Activated naive CD4-positive, alpha-beta T cell treated with anti-CD3 and anti-CD28 coated beads for 36 hours (primary cell): ENCODE measurements at regions not wholly inside any gene's neighbourhood (a gene's known extent, or its start where the extent isn't known, plus 50 kb on each side); places are given as distances from the start of the nearest gene placed in this dataset.
"Not testable (repeated sequence)": the region's sequence is repeated elsewhere in the genome, so short reads cannot be mapped to it uniquely, and the experiment has no call there.

Experiments used
- CTCF ChIA-PET: fragments of 350-600 bp; sonication (Branson Sonifier 250); formaldehyde crosslinking; loops from one replicate; lab custom pipeline; 2021; ENCODE audit warnings: antibody characterized with exemption; lab: Charles Lee
- DNase-seq: peaks from one replicate; pipeline ENCODE4 v3.0.0-alpha.2; 2020
- H3K27ac Mint-ChIP-seq: one replicate; pipeline ENCODE4 v1.8.0; 2021; ENCODE audit warnings: mild to moderate bottlenecking, mixed read lengths
- H3K27me3 Mint-ChIP-seq: one replicate; pipeline ENCODE4 v1.8.0; 2021; ENCODE audit warnings: low read depth, mixed read lengths
- H3K36me3 Mint-ChIP-seq: one replicate; pipeline ENCODE4 v1.8.0; 2021; ENCODE audit warnings: low read depth, mixed read lengths
- H3K4me1 Mint-ChIP-seq: one replicate; pipeline ENCODE4 v1.8.0; 2021; ENCODE audit warnings: low read depth, mixed read lengths
- H3K4me3 Mint-ChIP-seq: one replicate; pipeline ENCODE4 v1.8.0; 2021; ENCODE audit warnings: mild to moderate bottlenecking, moderate library complexity, mixed read lengths
- H3K9me3 Mint-ChIP-seq: one replicate; pipeline ENCODE4 v1.8.0; 2021; ENCODE audit warnings: mixed read lengths
- intact Hi-C: fragments of 100-400 bp; cut with micrococcal nuclease; formaldehyde crosslinking; loops from one replicate; pipeline ENCODE4 v1.15.1; 2023

DNA sequence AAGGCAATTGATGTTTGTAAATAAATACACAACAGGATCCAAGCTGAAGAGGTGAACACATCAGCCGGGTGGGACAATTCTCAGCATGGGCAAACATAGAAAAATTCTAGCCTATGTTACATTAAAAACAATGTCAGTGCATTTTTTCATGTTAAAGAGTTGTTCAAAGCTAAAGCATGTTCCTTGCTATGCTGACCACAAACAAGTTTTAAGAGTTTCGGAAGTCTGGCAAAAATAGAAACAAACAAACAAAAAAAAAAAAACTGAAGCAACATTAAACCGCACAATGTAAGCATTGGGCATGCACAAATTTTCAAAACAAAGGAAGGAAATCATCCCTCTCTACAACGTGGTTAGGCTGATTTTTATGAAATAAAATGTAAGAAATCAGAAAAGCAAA lies 185.8 kb downstream of the FOXD4L6 start:
- intact Hi-C loops, H3K36me3 Mint-ChIP-seq, H3K27ac Mint-ChIP-seq, H3K27me3 Mint-ChIP-seq, H3K4me3 Mint-ChIP-seq, DNase-seq, CTCF ChIA-PET, H3K4me1 Mint-ChIP-seq: not testable (repeated sequence)
- H3K9me3 Mint-ChIP-seq: peaks cover 25% of the 10 kb centered on the region

DNA sequence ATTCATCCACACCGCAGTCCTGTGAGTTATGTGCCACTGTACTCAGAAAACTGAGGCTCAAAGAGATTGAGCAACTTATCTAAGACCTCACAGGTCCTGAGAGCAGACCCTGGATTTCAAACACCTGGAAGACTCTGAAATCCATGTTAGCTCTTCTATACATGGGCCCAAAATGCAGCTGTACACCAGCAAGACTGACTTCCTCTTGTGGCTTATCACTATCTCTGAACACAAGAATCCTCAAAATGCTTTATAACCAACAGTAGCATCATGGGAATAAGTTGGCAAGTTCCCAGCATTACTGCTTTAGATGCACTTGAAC lies 188.6 kb downstream of the FOXD4L6 start:
- H3K4me3 Mint-ChIP-seq, H3K27me3 Mint-ChIP-seq, CTCF ChIA-PET, H3K4me1 Mint-ChIP-seq, intact Hi-C loops, H3K27ac Mint-ChIP-seq, DNase-seq: not testable (repeated sequence)
- Mint-ChIP-seq H3K36me3 (peaks cover 11% of the 10 kb centered on the region), H3K9me3 (peaks cover 29% of the 10 kb centered on the region)

DNA sequence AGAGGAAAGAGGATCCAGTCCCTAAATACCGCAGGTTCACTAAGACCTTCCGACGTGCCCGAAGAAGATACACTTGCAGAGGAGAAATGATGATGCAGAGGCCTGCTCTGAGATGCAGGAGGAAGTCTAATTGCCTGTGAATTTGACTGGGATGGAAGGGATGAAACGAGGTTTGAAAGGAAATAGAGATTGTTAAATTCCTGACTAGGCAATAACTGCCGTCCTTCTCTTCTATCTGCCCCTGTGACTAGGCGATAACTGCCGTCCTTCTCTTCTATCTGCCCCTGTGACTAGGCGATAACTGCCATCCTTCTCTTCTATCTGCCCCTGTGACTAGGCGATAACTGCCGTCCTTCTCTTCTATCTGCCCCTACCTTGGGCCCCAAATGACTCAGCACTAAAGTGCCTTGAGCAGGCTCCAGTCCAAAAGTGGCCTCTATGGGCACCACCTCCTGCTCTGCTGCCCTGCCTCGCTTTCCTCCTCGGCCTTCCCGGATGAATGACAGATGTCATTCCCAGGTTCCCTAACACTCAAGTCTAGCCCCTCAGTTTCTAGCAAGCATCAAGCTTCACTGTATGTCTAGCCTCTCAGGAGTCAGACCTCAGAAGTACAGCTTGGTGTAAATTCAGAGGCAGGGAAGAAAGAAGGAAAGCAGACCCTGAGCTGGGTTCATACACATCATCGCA lies 189.1 kb downstream of the FOXD4L6 start:
- H3K27me3 Mint-ChIP-seq, DNase-seq: not testable (repeated sequence)

DNA sequence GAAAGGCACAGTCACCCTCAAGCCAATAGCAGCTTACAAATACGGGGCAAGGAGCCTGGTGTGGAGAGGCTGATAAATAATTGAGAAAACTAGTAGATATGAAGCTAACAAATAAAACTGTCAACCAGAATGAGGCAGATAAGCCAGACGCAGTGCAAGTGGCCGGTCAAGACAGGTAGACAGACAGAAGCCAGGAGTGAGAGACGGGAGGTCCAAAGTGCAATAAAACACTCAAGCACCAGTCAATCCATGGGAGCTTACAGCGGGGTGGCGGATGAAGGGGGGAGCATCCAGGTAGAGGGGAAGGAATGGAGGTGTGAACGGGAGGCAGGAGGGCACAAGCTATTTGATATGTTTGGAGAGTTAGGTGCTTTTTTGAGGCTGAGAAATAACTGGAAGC lies 193.1 kb downstream of the FOXD4L6 start:
- no peak for DNase-seq
- CTCF ChIA-PET: no interaction called here
- H3K36me3 Mint-ChIP-seq: peaks cover 27% of the 10 kb centered on the region
- H3K9me3 Mint-ChIP-seq: peaks cover 46% of the 10 kb centered on the region
- no peak overlapping the region for H3K27ac Mint-ChIP-seq
- no peaks in the 10 kb centered on the region for H3K4me1 Mint-ChIP-seq
- H3K27me3 Mint-ChIP-seq: no peaks in the 10 kb centered on the region
- no peak overlapping the region for H3K4me3 Mint-ChIP-seq
- intact Hi-C loops: no loop called here

More for the DNA sequence above, 189.1 kb downstream of the FOXD4L6 start:
- H3K4me3 Mint-ChIP-seq, CTCF ChIA-PET, H3K27ac Mint-ChIP-seq, intact Hi-C loops, H3K4me1 Mint-ChIP-seq: not testable (repeated sequence)
- Mint-ChIP-seq H3K9me3 (peaks cover 29% of the 10 kb centered on the region), H3K36me3 (peaks cover 11% of the 10 kb centered on the region)

DNA sequence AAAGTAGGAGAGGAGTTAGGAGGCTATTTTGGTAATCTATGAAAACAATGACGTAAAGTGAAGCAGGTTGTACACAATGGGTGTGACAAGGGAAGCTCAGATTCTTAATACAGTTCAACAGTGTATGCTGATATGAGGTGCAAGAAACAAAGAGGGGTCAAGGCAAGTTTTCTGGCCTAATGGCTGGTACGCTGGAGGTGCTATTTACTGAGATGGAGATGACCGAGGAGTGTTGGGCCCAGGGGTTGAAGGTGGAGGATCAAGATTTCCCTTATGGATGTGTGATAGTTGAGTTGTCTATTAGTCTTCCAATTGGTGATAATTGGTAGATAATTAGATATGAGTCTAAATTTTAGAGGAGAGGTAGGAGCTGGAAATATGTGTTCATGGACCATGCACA lies 194.0 kb downstream of the FOXD4L6 start:
- H3K9me3 Mint-ChIP-seq: peaks cover 43% of the 10 kb centered on the region
- H3K4me3 Mint-ChIP-seq, intact Hi-C loops, H3K4me1 Mint-ChIP-seq, DNase-seq, H3K27me3 Mint-ChIP-seq, CTCF ChIA-PET, H3K27ac Mint-ChIP-seq: not testable (repeated sequence)
- peaks cover 27% of the 10 kb centered on the region for H3K36me3 Mint-ChIP-seq

DNA sequence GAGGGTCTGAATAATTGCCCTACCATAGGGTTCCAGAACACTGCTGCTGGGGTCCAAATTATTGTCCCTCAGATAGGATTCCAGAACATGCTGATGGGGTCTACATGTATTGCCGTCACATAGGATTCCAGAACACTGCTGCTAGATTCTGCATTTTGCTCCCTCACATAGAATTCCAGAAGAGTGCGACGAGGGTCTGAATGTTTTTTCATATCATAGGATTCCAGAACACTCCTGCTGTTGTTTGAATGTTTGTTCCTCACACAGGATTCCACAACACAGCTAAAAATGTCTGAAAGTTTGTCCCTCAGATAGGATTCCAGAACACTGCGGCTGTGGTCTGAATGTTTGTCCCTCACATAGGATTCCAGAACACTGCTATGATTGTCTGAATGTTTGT lies 198.1 kb downstream of the FOXD4L6 start:
- DNase-seq, intact Hi-C loops, H3K4me3 Mint-ChIP-seq, H3K27ac Mint-ChIP-seq, H3K27me3 Mint-ChIP-seq, H3K4me1 Mint-ChIP-seq, CTCF ChIA-PET: not testable (repeated sequence)
- H3K36me3 Mint-ChIP-seq: peaks cover 20% of the 10 kb centered on the region
- peaks cover 56% of the 10 kb centered on the region for H3K9me3 Mint-ChIP-seq

DNA sequence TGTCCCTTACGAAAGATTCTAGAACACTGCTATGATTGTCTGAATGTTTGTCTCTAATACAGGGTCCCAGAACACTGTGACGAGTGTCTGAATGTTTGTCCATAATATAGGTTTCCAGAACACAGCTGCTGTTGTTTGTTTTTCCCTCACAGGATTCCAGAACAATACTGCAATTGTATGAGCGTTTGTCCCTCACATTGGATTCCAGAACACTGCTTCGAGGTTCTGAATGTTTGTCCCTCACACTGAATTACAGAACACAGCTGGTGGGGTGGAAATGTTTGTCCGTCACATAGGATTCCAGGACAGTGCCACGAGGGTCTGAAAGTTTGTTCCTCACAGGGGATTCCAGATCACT lies 199.0 kb downstream of the FOXD4L6 start:
- H3K4me1 Mint-ChIP-seq, H3K27me3 Mint-ChIP-seq, H3K27ac Mint-ChIP-seq, H3K4me3 Mint-ChIP-seq, intact Hi-C loops, CTCF ChIA-PET, DNase-seq: not testable (repeated sequence)
- Mint-ChIP-seq H3K36me3 (peaks cover 20% of the 10 kb centered on the region), H3K9me3 (peaks cover 66% of the 10 kb centered on the region)

DNA sequence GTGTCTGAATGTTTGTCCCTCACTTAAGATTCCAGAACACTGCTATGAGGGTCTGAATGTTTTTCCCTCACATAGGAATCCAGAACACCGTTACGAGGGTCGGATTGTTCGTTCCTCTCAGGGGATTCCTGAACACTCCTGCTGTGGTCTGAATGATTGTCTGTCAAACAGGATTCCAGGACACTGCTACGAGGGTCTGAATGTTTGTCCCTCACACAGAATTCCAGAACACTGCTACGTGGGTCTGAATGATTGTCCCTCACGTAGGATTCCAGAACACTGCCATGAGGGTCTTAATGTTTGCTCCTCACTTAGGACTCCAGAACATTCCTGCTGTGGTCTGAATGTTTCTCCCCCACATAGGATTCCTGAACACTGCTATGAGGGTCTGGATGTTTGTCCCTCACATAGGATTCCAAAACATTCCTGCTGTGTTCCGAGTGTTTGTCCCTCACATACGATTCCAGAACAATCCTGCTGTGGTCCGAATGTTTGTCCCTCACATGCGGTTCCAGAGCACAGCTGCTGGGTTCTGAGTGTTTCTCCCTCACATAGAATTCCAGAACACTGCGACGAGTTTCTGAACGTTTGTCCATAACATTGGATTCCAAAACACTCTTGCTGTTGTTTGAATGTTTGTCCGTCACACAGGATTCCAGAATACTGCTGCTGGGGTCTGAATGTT lies 199.5 kb downstream of the FOXD4L6 start:
- no peak for DNase-seq
- Mint-ChIP-seq H3K36me3 (peaks cover 20% of the 10 kb centered on the region), H3K4me3 (no peak overlapping the region), H3K27ac (no peak overlapping the region), H3K4me1 (no peaks in the 10 kb centered on the region), H3K27me3 (no peaks in the 10 kb centered on the region), H3K9me3 (peaks cover 71% of the 10 kb centered on the region)
- CTCF ChIA-PET: no interaction called here
- intact Hi-C loops: no loop called here

DNA sequence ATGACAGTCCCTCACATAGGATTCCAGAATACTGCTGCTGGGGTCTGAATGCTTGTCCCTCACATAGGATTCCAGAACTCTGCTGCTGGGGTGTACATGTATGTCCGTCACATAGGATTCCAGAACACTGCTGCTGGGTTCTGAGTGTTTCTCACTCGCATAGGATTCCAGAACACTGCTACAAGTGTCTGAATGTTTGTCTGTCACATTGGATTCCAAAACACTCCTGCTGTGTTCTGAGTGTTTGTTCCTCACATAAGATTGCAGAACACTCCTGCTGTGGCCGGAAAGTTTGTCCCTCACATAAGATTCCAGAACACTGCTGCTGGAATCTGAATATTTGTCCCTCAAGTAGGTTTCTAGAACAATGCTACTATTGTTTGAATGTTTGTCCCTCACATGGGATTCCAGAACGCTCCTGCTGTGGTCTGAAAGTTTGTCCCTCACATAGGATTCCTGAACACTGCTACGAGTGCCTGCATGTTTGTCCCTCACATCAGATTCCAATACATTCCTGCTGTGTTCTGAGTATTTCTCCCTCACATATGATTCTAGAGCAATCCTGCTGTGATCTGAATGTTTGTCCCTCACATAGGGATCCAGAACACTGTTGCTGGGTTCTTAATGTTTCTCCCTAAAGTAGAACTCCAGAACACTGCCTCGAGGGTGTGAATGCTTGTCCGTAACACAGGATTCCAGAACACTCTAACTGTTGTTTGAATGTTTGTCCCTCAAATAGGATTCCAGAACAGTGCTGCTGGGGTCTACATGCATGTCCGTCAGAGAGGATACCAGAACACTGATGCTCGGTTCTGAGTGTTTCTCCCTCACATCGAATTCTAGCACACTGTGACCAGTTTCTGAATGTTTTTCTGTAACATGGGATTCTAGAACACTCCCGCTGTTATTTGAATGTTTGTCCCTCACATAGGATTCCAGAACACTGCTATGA lies 200.4 kb downstream of the FOXD4L6 start:
- H3K4me1 Mint-ChIP-seq: no peaks in the 10 kb centered on the region
- no peak for DNase-seq
- no peaks in the 10 kb centered on the region for H3K27me3 Mint-ChIP-seq
- peaks cover 76% of the 10 kb centered on the region for H3K9me3 Mint-ChIP-seq
- peaks cover 18% of the 10 kb centered on the region for H3K36me3 Mint-ChIP-seq
- CTCF ChIA-PET: no interaction called here
- no peak overlapping the region for H3K27ac Mint-ChIP-seq
- no peak overlapping the region for H3K4me3 Mint-ChIP-seq
- intact Hi-C loops: no loop called here

DNA sequence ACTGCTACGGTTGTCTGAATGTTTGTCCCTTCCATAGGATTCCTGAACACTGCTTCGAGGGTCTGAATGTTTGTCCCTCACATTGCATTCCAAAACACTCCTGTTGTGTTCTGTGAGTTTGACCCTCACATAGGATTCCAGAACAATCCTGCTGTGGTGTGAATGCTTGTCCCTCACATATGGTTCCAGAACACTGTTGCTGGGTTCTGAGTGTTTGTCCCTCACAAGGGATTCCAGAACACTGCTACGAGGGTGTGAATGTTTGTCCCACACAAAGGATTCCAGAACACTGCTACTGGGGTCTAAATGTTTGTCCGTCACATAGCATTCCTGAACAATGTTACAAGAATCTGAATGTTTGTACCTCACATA lies 201.2 kb downstream of the FOXD4L6 start:
- Mint-ChIP-seq H3K4me3 (no peak overlapping the region), H3K36me3 (peaks cover 16% of the 10 kb centered on the region), H3K9me3 (peaks cover 81% of the 10 kb centered on the region), H3K27ac (no peak overlapping the region), H3K27me3 (no peaks in the 10 kb centered on the region), H3K4me1 (no peaks in the 10 kb centered on the region)
- intact Hi-C loops: no loop called here
- no peak for DNase-seq
- CTCF ChIA-PET: no interaction called here

DNA sequence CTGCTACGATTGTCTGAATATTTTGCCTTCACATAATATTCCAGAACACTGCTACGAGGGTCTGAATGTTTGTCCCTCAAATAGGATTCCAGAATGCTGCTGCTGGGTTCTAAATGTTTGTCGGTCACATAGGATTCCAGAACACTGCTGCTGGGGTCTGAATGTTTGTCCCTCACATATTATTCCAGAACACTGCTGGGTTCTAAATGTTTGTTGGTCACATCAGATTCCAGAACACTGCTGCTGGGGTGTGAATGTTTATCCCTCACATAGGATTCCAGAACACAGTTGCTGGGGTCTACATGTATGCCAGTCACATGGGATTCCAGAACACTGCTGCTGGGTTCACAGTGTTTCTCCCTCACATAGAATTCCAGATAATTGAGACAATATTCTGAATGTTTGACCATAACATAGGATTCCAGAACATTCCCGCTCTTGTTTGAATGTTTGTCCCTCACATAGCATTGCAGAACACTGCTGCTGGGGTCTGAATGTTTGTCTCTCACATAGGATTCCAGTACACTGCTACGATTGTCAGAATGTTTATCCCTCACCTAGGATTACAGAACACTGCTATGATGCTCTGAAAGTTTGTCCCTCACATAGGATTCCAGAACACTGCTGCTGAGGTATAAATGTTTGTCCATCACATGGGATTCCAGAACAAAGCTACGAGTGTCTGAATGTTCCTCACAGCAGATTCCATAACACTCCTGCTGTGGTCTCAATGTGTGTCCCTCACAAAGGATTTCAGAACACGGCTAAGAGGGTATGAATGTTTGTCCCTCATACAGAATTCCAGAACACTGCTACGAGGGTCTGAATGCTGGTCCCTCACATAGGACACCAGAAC lies 201.8 kb downstream of the FOXD4L6 start:
- intact Hi-C loops: no loop called here
- peaks cover 13% of the 10 kb centered on the region for H3K36me3 Mint-ChIP-seq
- DNase-seq: no peak
- no peak overlapping the region for H3K27ac Mint-ChIP-seq
- no peaks in the 10 kb centered on the region for H3K4me1 Mint-ChIP-seq
- H3K27me3 Mint-ChIP-seq: no peaks in the 10 kb centered on the region
- H3K4me3 Mint-ChIP-seq: no peak overlapping the region
- CTCF ChIA-PET: no interaction called here
- H3K9me3 Mint-ChIP-seq: peaks cover 80% of the 10 kb centered on the region

DNA sequence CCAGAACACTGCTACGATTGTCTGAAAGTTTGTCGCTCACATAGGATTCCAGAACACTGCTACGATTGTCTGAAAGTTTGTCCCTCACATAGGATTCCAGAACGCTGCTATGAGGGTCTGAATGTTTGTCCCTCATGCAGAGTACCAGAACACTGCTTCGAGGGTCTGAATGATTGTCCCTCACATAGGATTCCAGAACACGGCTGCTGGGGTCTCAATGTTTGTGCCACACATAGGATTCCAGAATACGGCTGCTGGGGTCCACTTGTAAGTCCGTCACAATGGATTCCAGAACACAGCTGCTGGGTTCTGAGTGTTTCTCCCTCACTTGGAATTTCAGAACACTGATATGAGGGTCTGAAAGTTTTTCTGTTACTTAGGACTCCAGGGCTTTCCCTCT lies 203.3 kb downstream of the FOXD4L6 start:
- H3K27me3 Mint-ChIP-seq: no peaks in the 10 kb centered on the region
- H3K27ac Mint-ChIP-seq: no peak overlapping the region
- no peak for DNase-seq
- CTCF ChIA-PET: no interaction called here
- peaks cover 72% of the 10 kb centered on the region for H3K9me3 Mint-ChIP-seq
- H3K36me3 Mint-ChIP-seq: peaks cover 12% of the 10 kb centered on the region
- intact Hi-C loops: no loop called here
- H3K4me1 Mint-ChIP-seq: no peaks in the 10 kb centered on the region
- no peak overlapping the region for H3K4me3 Mint-ChIP-seq
